ENCODE measurements at regions not wholly inside any gene's neighbourhood (a gene's known extent, or its start where the extent isn't known, plus 50 kb on each side); places are given as distances from the start of the nearest gene placed in this dataset.

- H3K9me3 ChIP-seq (ENCODE audit: control insufficient read depth, low read length, poor library complexity, severe bottlenecking): no peaks in the 10 kb centered on the region
- Mint-ChIP-seq H3K4me1 (no peaks in the 10 kb centered on the region), H3K27me3 (no peaks in the 10 kb centered on the region), H3K4me3 (no peak overlapping the region), H3K36me3 (ENCODE audit: low read depth) (no peaks in the 10 kb centered on the region), H3K27ac (no peak overlapping the region)
- no peak for ATAC-seq
- no peak for DNase-seq
Observed at GRCh38 chr13:37416291-37417059, 182.1 kb downstream of the POSTN start.

GRCh38 chr13:37413161-37413560, 185.4 kb downstream of the POSTN start:
- H3K4me1 Mint-ChIP-seq: no peaks in the 10 kb centered on the region
- H3K27me3 Mint-ChIP-seq: no peaks in the 10 kb centered on the region
- ATAC-seq: no peak
- no peak overlapping the region for H3K27ac Mint-ChIP-seq
- no peak for DNase-seq
- no peaks in the 10 kb centered on the region for H3K9me3 ChIP-seq (ENCODE audit: control insufficient read depth, low read length, poor library complexity, severe bottlenecking)
- no peak overlapping the region for H3K4me3 Mint-ChIP-seq
- no peaks in the 10 kb centered on the region for H3K36me3 Mint-ChIP-seq (ENCODE audit: low read depth)

- DNase-seq (no peak), ATAC-seq (no peak)
- Mint-ChIP-seq H3K4me1 (no peaks in the 10 kb centered on the region), H3K27me3 (no peaks in the 10 kb centered on the region), H3K4me3 (no peak overlapping the region), H3K27ac (no peak overlapping the region), H3K36me3 (ENCODE audit: low read depth) (no peaks in the 10 kb centered on the region)
- H3K9me3 ChIP-seq (ENCODE audit: control insufficient read depth, low read length, poor library complexity, severe bottlenecking): no peaks in the 10 kb centered on the region
Observed at GRCh38 chr13:37412241-37412921, 186.2 kb downstream of the POSTN start.

- no peaks in the 10 kb centered on the region for H3K27me3 Mint-ChIP-seq
- H3K9me3 ChIP-seq (ENCODE audit: control insufficient read depth, low read length, poor library complexity, severe bottlenecking): no peaks in the 10 kb centered on the region
- no peaks in the 10 kb centered on the region for H3K4me1 Mint-ChIP-seq
- no peak overlapping the region for H3K4me3 Mint-ChIP-seq
- no peak overlapping the region for H3K27ac Mint-ChIP-seq
- DNase-seq (no peak), ATAC-seq (no peak)
- no peaks in the 10 kb centered on the region for H3K36me3 Mint-ChIP-seq (ENCODE audit: low read depth)
Observed at GRCh38 chr13:37410316-37410715, 188.3 kb downstream of the POSTN start.

GRCh38 chr13:37409756-37410155, 188.8 kb downstream of the POSTN start:
- no peaks in the 10 kb centered on the region for H3K36me3 Mint-ChIP-seq (ENCODE audit: low read depth)
- H3K27ac Mint-ChIP-seq: no peak overlapping the region
- DNase-seq (no peak), ATAC-seq (no peak)
- no peaks in the 10 kb centered on the region for H3K4me1 Mint-ChIP-seq
- no peaks in the 10 kb centered on the region for H3K27me3 Mint-ChIP-seq
- no peaks in the 10 kb centered on the region for H3K9me3 ChIP-seq (ENCODE audit: control insufficient read depth, low read length, poor library complexity, severe bottlenecking)
- no peak overlapping the region for H3K4me3 Mint-ChIP-seq

- H3K4me1 Mint-ChIP-seq: no peaks in the 10 kb centered on the region
- no peak overlapping the region for H3K27ac Mint-ChIP-seq
- H3K9me3 ChIP-seq (ENCODE audit: control insufficient read depth, low read length, poor library complexity, severe bottlenecking): no peaks in the 10 kb centered on the region
- no peaks in the 10 kb centered on the region for H3K27me3 Mint-ChIP-seq
- H3K36me3 Mint-ChIP-seq (ENCODE audit: low read depth): no peaks in the 10 kb centered on the region
- no peak for ATAC-seq
- no peak for DNase-seq
- H3K4me3 Mint-ChIP-seq: no peak overlapping the region
Observed at GRCh38 chr13:37407156-37407555, 191.4 kb downstream of the POSTN start.

GRCh38 chr13:37406031-37406430, 192.5 kb downstream of the POSTN start:
- no peaks in the 10 kb centered on the region for H3K4me1 Mint-ChIP-seq
- H3K27ac Mint-ChIP-seq: no peak overlapping the region
- no peaks in the 10 kb centered on the region for H3K9me3 ChIP-seq (ENCODE audit: control insufficient read depth, low read length, poor library complexity, severe bottlenecking)
- H3K4me3 Mint-ChIP-seq: no peak overlapping the region
- DNase-seq (no peak), ATAC-seq (no peak)
- H3K27me3 Mint-ChIP-seq: no peaks in the 10 kb centered on the region
- no peaks in the 10 kb centered on the region for H3K36me3 Mint-ChIP-seq (ENCODE audit: low read depth)

GRCh38 chr13:37403776-37404527, 194.6 kb downstream of the POSTN start:
- H3K27ac Mint-ChIP-seq: no peak overlapping the region
- ATAC-seq (no peak), DNase-seq (no peak)
- H3K4me1 Mint-ChIP-seq: no peaks in the 10 kb centered on the region
- no peaks in the 10 kb centered on the region for H3K9me3 ChIP-seq (ENCODE audit: control insufficient read depth, low read length, poor library complexity, severe bottlenecking)
- no peak overlapping the region for H3K4me3 Mint-ChIP-seq
- no peaks in the 10 kb centered on the region for H3K36me3 Mint-ChIP-seq (ENCODE audit: low read depth)
- H3K27me3 Mint-ChIP-seq: no peaks in the 10 kb centered on the region

GRCh38 chr13:37401721-37402120, 196.8 kb downstream of the POSTN start:
- H3K4me1 Mint-ChIP-seq: no peaks in the 10 kb centered on the region

GRCh38 chr13:37397535-37397934, 201.0 kb downstream of the POSTN start:
- H3K4me3 Mint-ChIP-seq: no peak overlapping the region
- H3K27me3 Mint-ChIP-seq: no peaks in the 10 kb centered on the region
- no peaks in the 10 kb centered on the region for H3K4me1 Mint-ChIP-seq
- no peak overlapping the region for H3K27ac Mint-ChIP-seq
- H3K9me3 ChIP-seq (ENCODE audit: control insufficient read depth, low read length, poor library complexity, severe bottlenecking): no peaks in the 10 kb centered on the region
- DNase-seq (no peak), ATAC-seq (no peak)
- H3K36me3 Mint-ChIP-seq (ENCODE audit: low read depth): no peaks in the 10 kb centered on the region

More at GRCh38 chr13:37401721-37402120, 196.8 kb downstream of the POSTN start:
- H3K9me3 ChIP-seq (ENCODE audit: control insufficient read depth, low read length, poor library complexity, severe bottlenecking): no peaks in the 10 kb centered on the region
- no peak overlapping the region for H3K27ac Mint-ChIP-seq
- no peak overlapping the region for H3K4me3 Mint-ChIP-seq
- H3K36me3 Mint-ChIP-seq (ENCODE audit: low read depth): no peaks in the 10 kb centered on the region
- no peaks in the 10 kb centered on the region for H3K27me3 Mint-ChIP-seq
- no peak for ATAC-seq
- no peak for DNase-seq

- no peaks in the 10 kb centered on the region for H3K9me3 ChIP-seq (ENCODE audit: control insufficient read depth, low read length, poor library complexity, severe bottlenecking)
- H3K4me3 Mint-ChIP-seq: no peak overlapping the region
- no peak for ATAC-seq
- no peaks in the 10 kb centered on the region for H3K36me3 Mint-ChIP-seq (ENCODE audit: low read depth)
- no peaks in the 10 kb centered on the region for H3K4me1 Mint-ChIP-seq
- H3K27ac Mint-ChIP-seq: no peak overlapping the region
- DNase-seq: no peak
- no peaks in the 10 kb centered on the region for H3K27me3 Mint-ChIP-seq
Observed at GRCh38 chr13:37395544-37395943, 203.0 kb downstream of the POSTN start.

GRCh38 chr13:37392389-37392788, 206.2 kb downstream of the POSTN start:
- no peak for ATAC-seq
- no peak for DNase-seq
- no peak overlapping the region for H3K4me3 Mint-ChIP-seq
- no peak overlapping the region for H3K27ac Mint-ChIP-seq
- no peaks in the 10 kb centered on the region for H3K36me3 Mint-ChIP-seq (ENCODE audit: low read depth)
- H3K27me3 Mint-ChIP-seq: no peaks in the 10 kb centered on the region
- H3K4me1 Mint-ChIP-seq: no peaks in the 10 kb centered on the region
- H3K9me3 ChIP-seq (ENCODE audit: control insufficient read depth, low read length, poor library complexity, severe bottlenecking): no peaks in the 10 kb centered on the region

- no peak for ATAC-seq
Observed at GRCh38 chr13:37390735-37391134, 207.8 kb downstream of the POSTN start.

More at GRCh38 chr13:37390735-37391134, 207.8 kb downstream of the POSTN start:
- no peak for DNase-seq
- Mint-ChIP-seq H3K27ac (no peak overlapping the region), H3K27me3 (no peaks in the 10 kb centered on the region), H3K4me3 (no peak overlapping the region), H3K4me1 (no peaks in the 10 kb centered on the region), H3K36me3 (ENCODE audit: low read depth) (no peaks in the 10 kb centered on the region)
- no peaks in the 10 kb centered on the region for H3K9me3 ChIP-seq (ENCODE audit: control insufficient read depth, low read length, poor library complexity, severe bottlenecking)

Data from T-helper 17 cell (primary cell).